ENCODE measurements at regions not wholly inside any gene's neighbourhood (a gene's known extent, or its start where the extent isn't known, plus 50 kb on each side); places are given as distances from the start of the nearest gene placed in this dataset.

- Histone ChIP-seq H3K4me1 (peaks cover 0 to 21% (median 14%) of the 10 kb centered on the region in 6 donors), H3K9me3 (no peaks in the 10 kb centered on the region), H3K27ac (no peak overlapping the region), H3K4me3 (no peak overlapping the region), H3K36me3 (no peaks in the 10 kb centered on the region), H3K27me3 (replicated peaks in 1 of 7) (no peaks in the 10 kb centered on the region)
- 84 to 93% (median 91%) methylated on average over 2 of the region's 2 CpGs for WGBS, 5 donors
- intact Hi-C loops (cut with DNase I; ENCODE audit: low total_unique reads) = no loop called here
- TF ChIP-seq CTCF (IDR thresholded peaks at IDR 0.05 in 8 of 11, conservative IDR thresholded peaks at IDR 0.05 in 3 of 11) = no peak
- no peak for TF ChIP-seq POLR2AphosphoS5 (IDR thresholded peaks at IDR 0.05)
- no peak for TF ChIP-seq POLR2A (IDR thresholded peaks at IDR 0.05)
- DNase-seq = no peak
Observed at GRCh38 chr15:75100679-75101078, 77.3 kb downstream of the PPCDC start.

- Histone ChIP-seq H3K9me3 (no peaks in the 10 kb centered on the region), H3K27me3 (replicated peaks in 1 of 7) (no peaks in the 10 kb centered on the region), H3K36me3 (no peaks in the 10 kb centered on the region), H3K4me1 (peaks cover 3 to 59% (median 41%) of the 10 kb centered on the region in 6 donors), H3K4me3 (peak overlapping the region in 1 of 8 donors; percentile 39), H3K27ac (peak overlapping the region in 7 of 8 donors; percentile 49 to 85 (median 78))
- 22 to 40% (median 28%) methylated on average over 3 of the region's 3 CpGs for WGBS, 5 donors
- intact Hi-C loops (cut with DNase I; ENCODE audit: low total_unique reads) = no loop called here
- no peak for DNase-seq
- TF ChIP-seq POLR2A (IDR thresholded peaks at IDR 0.05) (no peak), CTCF (IDR thresholded peaks at IDR 0.05 in 8 of 11, conservative IDR thresholded peaks at IDR 0.05 in 3 of 11) (peak in 1 of 11 experiments; percentile 14), POLR2AphosphoS5 (IDR thresholded peaks at IDR 0.05) (peak in 2 of 3 donors; percentile 15 to 83)
Observed at GRCh38 chr15:75104804-75105557, 81.6 kb downstream of the PPCDC start.

GRCh38 chr15:75107516-75107907 is 84.1 kb downstream of the PPCDC start:
- no peak for TF ChIP-seq CTCF (IDR thresholded peaks at IDR 0.05 in 8 of 11, conservative IDR thresholded peaks at IDR 0.05 in 3 of 11)
- TF ChIP-seq POLR2A (IDR thresholded peaks at IDR 0.05) = no peak
- TF ChIP-seq POLR2AphosphoS5 (IDR thresholded peaks at IDR 0.05) = no peak
- WGBS, 5 donors = 49 to 87% (median 77%) methylated on average over 2 of the region's 2 CpGs

More at GRCh38 chr15:75107516-75107907, 84.1 kb downstream of the PPCDC start:
- Histone ChIP-seq H3K36me3 (no peaks in the 10 kb centered on the region), H3K27ac (peak overlapping the region in 5 of 8 donors; percentile 12 to 83 (median 76)), H3K4me3 (no peak overlapping the region), H3K9me3 (no peaks in the 10 kb centered on the region), H3K4me1 (peaks cover 3 to 85% (median 56%) of the 10 kb centered on the region in 6 donors), H3K27me3 (replicated peaks in 1 of 7) (no peaks in the 10 kb centered on the region)
- intact Hi-C loops (cut with DNase I; ENCODE audit: low total_unique reads) = no loop called here
- no peak for DNase-seq

Measured in spleen (tissue), 11 donors.